ENCODE measurements at regions not wholly inside any gene's neighbourhood (a gene's known extent, or its start where the extent isn't known, plus 50 kb on each side); places are given as distances from the start of the nearest gene placed in this dataset.

GRCh38 chr11:28627690-28628255 is 519.6 kb downstream of the METTL15 start:
- no peak for TF ChIP-seq CTCF (IDR thresholded peaks at IDR 0.05; ENCODE audit: borderline replicate concordance, extremely low read depth, low read length, poor library complexity, severe bottlenecking)
- TF ChIP-seq EZH2 (IDR thresholded peaks at IDR 0.05; ENCODE audit: borderline replicate concordance, low read depth, low read length, severe bottlenecking) = no peak

Data from DND-41 (cell line).